GM12878 (cell line): ENCODE measurements at regions not wholly inside any gene's neighbourhood (a gene's known extent, or its start where the extent isn't known, plus 50 kb on each side); places are given as distances from the start of the nearest gene placed in this dataset.

Experiments used
- ATAC-seq: fragments of 200-7000 bp; cut with Tn5 transposase; 3 replicates; pipeline ENCODE4 v1.9.1; 2020; ENCODE audit warnings: mild to moderate bottlenecking, moderate library complexity
- BruUV-seq: library from RNA; stranded (reverse); fragments of 400-500 nt; replicated peaks from 2 replicates; lab custom pipeline; 2021; lab: Mats Ljungman, UMichigan
- CTCF ChIA-PET: fragments of 300-600 bp; sonication (Branson Sonifier 250); formaldehyde crosslinking; extraction: SDS; loops from one replicate; lab custom pipeline; 2021; ENCODE audit warnings: inconsistent platforms; lab: Yijun Ruan, JAX
- POLR2A ChIA-PET: fragments of 350-600 bp; formaldehyde crosslinking; extraction: SDS; loops from one replicate; lab custom pipeline; 2021; ENCODE audit warnings: inconsistent platforms; lab: Charles Lee
- RAD21 ChIA-PET: fragments of 300-600 bp; sonication (Branson Sonifier 250); formaldehyde crosslinking; loops from one replicate; lab custom pipeline; 2023; ENCODE audit warnings: antibody characterized with exemption; ENCODE audit not compliant: unreplicated experiment; lab: Charles Lee
- SMC1A ChIA-PET: fragments of 300-600 bp; sonication (Branson Sonifier 250); formaldehyde crosslinking; loops from one replicate; lab custom pipeline; 2023; ENCODE audit not compliant: unreplicated experiment, uncharacterized antibody; lab: Charles Lee
- DNase-seq: peaks from one replicate; pipeline ENCODE4 v3.0.0-alpha.2; 2011; ENCODE audit warnings: low read depth, low spot score
- FAIRE-seq: peaks from 3 replicates; lab custom pipeline; 2011; peaks lifted over from hg19 to GRCh38; lab: Jason Lieb, UNC
- H2AFZ ChIP-seq: 2 replicates; pipeline ENCODE4 v1.6.0; 2011; ENCODE audit warnings: low read depth, low read length, control low read depth; ENCODE audit not compliant: control insufficient read depth
- H3K27ac ChIP-seq: 2 replicates; pipeline ENCODE4 v1.5.1; 2011; ENCODE audit warnings: control low read depth; ENCODE audit not compliant: control insufficient read depth, insufficient read depth
- H3K27me3 ChIP-seq, 2 experiments: replicated peaks in 1 of 2; 2 replicates each; pipeline versions ENCODE4 v1.6.0 to v1.6.1; 2011; ENCODE audit warnings: low read length in 1 of 2; ENCODE audit not compliant: control insufficient read depth in 2 of 2, insufficient read depth in 2 of 2
- H3K36me3 ChIP-seq, 2 experiments: 2 replicates each; pipeline ENCODE4 v1.5.1; 2011; ENCODE audit warnings: low read length in 1 of 2; ENCODE audit not compliant: control insufficient read depth in 2 of 2, insufficient read depth in 2 of 2
- H3K4me1 ChIP-seq: 2 replicates; pipeline ENCODE4 v1.6.1; 2011; ENCODE audit warnings: mild to moderate bottlenecking, low read length, moderate library complexity, mixed read lengths; ENCODE audit not compliant: control insufficient read depth, insufficient read depth
- H3K4me2 ChIP-seq: 2 replicates; pipeline ENCODE4 v1.6.0; 2011; ENCODE audit warnings: control low read depth; ENCODE audit not compliant: control insufficient read depth, insufficient read depth
- H3K4me3 ChIP-seq: fragments of 200-600 bp; sonication (generic); 2 replicates; pipeline ENCODE4 v1.5.1; 2016
- H3K79me2 ChIP-seq: 2 replicates; pipeline ENCODE4 v1.6.0; 2011; ENCODE audit warnings: low read length; ENCODE audit not compliant: control insufficient read depth, insufficient read depth
- H3K9ac ChIP-seq: 2 replicates; pipeline ENCODE4 v1.8.0; 2011; ENCODE audit warnings: low read length, control low read depth, mixed read lengths; ENCODE audit not compliant: control insufficient read depth, insufficient read depth
- H3K9me3 ChIP-seq: replicated peaks from 3 replicates; pipeline ENCODE4 v1.5.1; 2011; ENCODE audit warnings: mild to moderate bottlenecking, low read length; ENCODE audit not compliant: control insufficient read depth, insufficient read depth
- H4K20me1 ChIP-seq: 2 replicates; pipeline ENCODE4 v1.6.0; 2011; ENCODE audit not compliant: control insufficient read depth, insufficient read depth
- BCLAF1 ChIP-seq: fragments of 450-650 bp; IDR thresholded peaks from 2 replicates; pipeline ENCODE4 v1.6.1; 2017; ENCODE audit warnings: antibody characterized with exemption, mild to moderate bottlenecking, moderate library complexity
- BRCA1 ChIP-seq: IDR thresholded peaks from 2 replicates; pipeline ENCODE4 v1.6.1; 2011; ENCODE audit warnings: low read depth, low read length, improper control_type of control experiment
- ETV6 ChIP-seq, 2 experiments: fragments of 450-650 bp in 1 of 2; IDR thresholded peaks in 1 of 2; conservative IDR thresholded peaks in 1 of 2; 2 replicates each; pipeline ENCODE4 v1.6.1; 2014; ENCODE audit warnings: antibody characterized with exemption in 1 of 2, borderline replicate concordance in 1 of 2, low read depth in 1 of 2, mild to moderate bottlenecking in 1 of 2, moderate library complexity in 1 of 2
- HSF1 ChIP-seq: fragments of 150-350 bp; IDR thresholded peaks from 2 replicates; pipeline ENCODE4 v1.6.1; 2014; ENCODE audit warnings: mild to moderate bottlenecking, low read depth, low read length
- IRF4 ChIP-seq: IDR thresholded peaks from 2 replicates; pipeline ENCODE4 v1.6.1; 2011; ENCODE audit warnings: low read depth, low read length
- MEF2B ChIP-seq: fragments of 450-650 bp; IDR thresholded peaks from 2 replicates; pipeline ENCODE4 v1.6.1; 2018; ENCODE audit warnings: mild to moderate bottlenecking, moderate library complexity; ENCODE audit not compliant: partially characterized antibody, poor library complexity, severe bottlenecking
- MYB ChIP-seq: fragments of 150-350 bp; IDR thresholded peaks from 2 replicates; pipeline ENCODE4 v1.6.1; 2014; ENCODE audit warnings: mild to moderate bottlenecking, low read depth, low read length, borderline replicate concordance
- NBN ChIP-seq: fragments of 450-650 bp; IDR thresholded peaks from 2 replicates; pipeline ENCODE4 v1.6.1; 2016
- NFYA ChIP-seq: IDR thresholded peaks from 2 replicates; pipeline ENCODE4 v1.6.1; 2011; ENCODE audit warnings: low read depth, mild to moderate bottlenecking, low read length, improper control_type of control experiment, borderline replicate concordance
- POLR2A ChIP-seq: IDR thresholded peaks from 2 replicates; pipeline ENCODE4 v1.6.1; 2011; ENCODE audit warnings: low read depth, mild to moderate bottlenecking, low read length
- RAD51 ChIP-seq: fragments of 450-650 bp; IDR thresholded peaks from 2 replicates; pipeline ENCODE4 v1.6.1; 2016; ENCODE audit warnings: moderate library complexity, mild to moderate bottlenecking, inconsistent platforms
- TCF12 ChIP-seq: IDR thresholded peaks from 2 replicates; pipeline ENCODE4 v1.6.1; 2011; ENCODE audit warnings: low read depth, mild to moderate bottlenecking, low read length
- WGBS: methylation state at CpG from one replicate; pipeline ENCODE4 v1.1.6; 2016; ENCODE audit warnings: low lambda C conversion rate; ENCODE audit not compliant: insufficient replicate concordance, insufficient coverage; ENCODE audit errors: missing lambda C conversion rate; 5-methylcytosine and 5-hydroxymethylcytosine counted together
- in situ Hi-C: fragments of 300-500 bp; cut with MboI; formaldehyde crosslinking; loops from 9 replicates; pipeline ENCODE4 v1.14.3; 2018; ENCODE audit warnings: mixed read lengths
- intact Hi-C: fragments of 100-400 bp; cut with micrococcal nuclease; formaldehyde crosslinking; loops from one replicate; pipeline ENCODE4 v1.14.2; 2022; ENCODE audit not compliant: unreplicated experiment

DNA sequence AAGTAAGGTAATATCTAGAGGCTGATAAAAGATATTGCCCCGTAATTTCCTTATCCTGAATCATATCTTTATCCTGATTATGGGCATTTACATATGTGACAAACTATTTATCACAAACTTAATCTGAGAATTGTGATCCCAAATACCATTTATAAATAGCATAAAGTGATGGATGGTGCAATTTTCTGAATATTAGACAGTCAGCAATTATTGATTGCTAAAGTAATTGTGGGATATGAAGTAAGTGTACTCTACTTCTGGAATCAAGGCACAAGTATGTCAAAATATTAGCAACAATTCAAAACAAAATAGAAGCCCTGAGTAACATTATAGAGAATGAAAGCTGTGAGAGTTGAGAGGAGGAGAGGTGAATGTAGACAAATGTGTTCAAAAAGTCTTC, 361.9 kb upstream of the CDH6 start:
- Histone ChIP-seq H3K4me2 (no peak overlapping the region), H3K4me3 (no peak overlapping the region), H3K36me3 (no peaks in the 10 kb centered on the region), H3K79me2 (no peaks in the 10 kb centered on the region), H4K20me1 (no peaks in the 10 kb centered on the region), H3K9ac (no peak overlapping the region), H3K9me3 (no peaks in the 10 kb centered on the region), H2AFZ (no peak overlapping the region), H3K27ac (no peak overlapping the region), H3K4me1 (no peaks in the 10 kb centered on the region), H3K27me3 (no peaks in the 10 kb centered on the region)
- ChIA-PET RAD21 (no interaction called here), SMC1A (no interaction called here), CTCF (no interaction called here), POLR2A (no interaction called here)
- no peak for DNase-seq
- WGBS = 0% methylated on average over 1 of the region's 1 CpG
- no peak for ATAC-seq
- no peak for TF ChIP-seq NFYA
- no peak for TF ChIP-seq IRF4
- TF ChIP-seq MYB = no peak
- no peak for TF ChIP-seq ETV6 (conservative IDR thresholded peaks at IDR 0.05 in 1 of 2, IDR thresholded peaks at IDR 0.05 in 1 of 2; ENCODE audit: borderline replicate concordance in 1 of 2, low read depth in 1 of 2)
- no peak for TF ChIP-seq BCLAF1
- TF ChIP-seq NBN = no peak
- no peak for TF ChIP-seq RAD51
- TF ChIP-seq MEF2B = no peak
- TF ChIP-seq POLR2A = no peak
- TF ChIP-seq TCF12 = no peak
- TF ChIP-seq HSF1 = no peak
- TF ChIP-seq BRCA1 = no peak
- intact Hi-C loops = no loop called here
- no TSS peak for BruUV-seq
- FAIRE-seq = no peak
- in situ Hi-C loops = no loop called here
